ENCODE measurements at regions not wholly inside any gene's neighbourhood (a gene's known extent, or its start where the extent isn't known, plus 50 kb on each side); places are given as distances from the start of the nearest gene placed in this dataset.

- DNase-seq (ENCODE audit: low spot score): no peak
These were observed 55.1 kb downstream of the KIF4B start for GRCh38 chr5:155068616-155069100.

GRCh38 chr5:155069961-155070360 lies 56.4 kb downstream of the KIF4B start:
- DNase-seq (ENCODE audit: low spot score): no peak

- DNase-seq (ENCODE audit: low spot score): no peak
These were observed 57.2 kb downstream of the KIF4B start for GRCh38 chr5:155070781-155071180.

GRCh38 chr5:155076379-155076778 lies 62.8 kb downstream of the KIF4B start:
- no peak for DNase-seq (ENCODE audit: low spot score)

- DNase-seq (ENCODE audit: low spot score): no peak
These were observed 66.1 kb downstream of the KIF4B start for GRCh38 chr5:155079698-155080097.

GRCh38 chr5:155080721-155081120 lies 67.2 kb downstream of the KIF4B start:
- DNase-seq (ENCODE audit: low spot score): no peak

GRCh38 chr5:155081618-155082017 lies 68.1 kb downstream of the KIF4B start:
- DNase-seq (ENCODE audit: low spot score): no peak

GRCh38 chr5:155082401-155082800 lies 68.8 kb downstream of the KIF4B start:
- DNase-seq (ENCODE audit: low spot score): no peak

- no peak for DNase-seq (ENCODE audit: low spot score)
These were observed 71.9 kb downstream of the KIF4B start for GRCh38 chr5:155085282-155085989.

- DNase-seq (ENCODE audit: low spot score): no peak
These were observed 73.5 kb downstream of the KIF4B start for GRCh38 chr5:155087036-155087435.

GRCh38 chr5:155088811-155089210 lies 75.3 kb downstream of the KIF4B start:
- DNase-seq (ENCODE audit: low spot score): no peak

GRCh38 chr5:155089643-155090042 lies 76.1 kb downstream of the KIF4B start:
- DNase-seq (ENCODE audit: low spot score): no peak

GRCh38 chr5:155091063-155091648 lies 77.6 kb downstream of the KIF4B start:
- no peak for DNase-seq (ENCODE audit: low spot score)

GRCh38 chr5:155091768-155092717 lies 78.5 kb downstream of the KIF4B start:
- no peak for DNase-seq (ENCODE audit: low spot score)

- no peak for DNase-seq (ENCODE audit: low spot score)
These were observed 80.9 kb downstream of the KIF4B start for GRCh38 chr5:155094455-155094854.

- no peak for DNase-seq (ENCODE audit: low spot score)
These were observed 84.4 kb downstream of the KIF4B start for GRCh38 chr5:155097995-155098394.

GRCh38 chr5:155098433-155098832 lies 84.9 kb downstream of the KIF4B start:
- DNase-seq (ENCODE audit: low spot score): no peak

- DNase-seq (ENCODE audit: low spot score): no peak
These were observed 88.1 kb downstream of the KIF4B start for GRCh38 chr5:155101697-155102096.

GRCh38 chr5:155103146-155103545 lies 89.6 kb downstream of the KIF4B start:
- DNase-seq (ENCODE audit: low spot score): no peak

- DNase-seq (ENCODE audit: low spot score): no peak
These were observed 90.9 kb downstream of the KIF4B start for GRCh38 chr5:155104441-155104840.

- DNase-seq (ENCODE audit: low spot score): no peak
These were observed 92.7 kb downstream of the KIF4B start for GRCh38 chr5:155106221-155106620.

GRCh38 chr5:155113888-155114287 lies 100.3 kb downstream of the KIF4B start:
- no peak for DNase-seq (ENCODE audit: low spot score)

- DNase-seq (ENCODE audit: low spot score): no peak
These were observed 101.1 kb downstream of the KIF4B start for GRCh38 chr5:155114655-155115054.

Data from iPS-NIHi11 (cell line).